HG02870 (cell line): ENCODE measurements at regions not wholly inside any gene's neighbourhood (a gene's known extent, or its start where the extent isn't known, plus 50 kb on each side); places are given as distances from the start of the nearest gene placed in this dataset.

Source experiments
- ATAC-seq: cut with Tn5 transposase; IDR thresholded peaks from one replicate; pipeline ENCODE4 v1.9.1; 2021; ENCODE audit warnings: mild to moderate bottlenecking, moderate library complexity; ENCODE audit not compliant: unreplicated experiment

- no peak for ATAC-seq
These were observed 159.5 kb upstream of the FAT4 start for GRCh38 chr4:125155251-125155650.

- no peak for ATAC-seq
These were observed 173.7 kb upstream of the FAT4 start for GRCh38 chr4:125140966-125141495.

- no peak for ATAC-seq
These were observed 179.1 kb upstream of the FAT4 start for GRCh38 chr4:125135652-125136051.

GRCh38 chr4:125132729-125133128 is 182.0 kb upstream of the FAT4 start:
- no peak for ATAC-seq

GRCh38 chr4:125131891-125132680 is 182.7 kb upstream of the FAT4 start:
- no peak for ATAC-seq

GRCh38 chr4:125125276-125125675 is 189.5 kb upstream of the FAT4 start:
- no peak for ATAC-seq

GRCh38 chr4:125123570-125124109 is 191.1 kb upstream of the FAT4 start:
- ATAC-seq, result no peak

GRCh38 chr4:125121581-125121980 is 193.2 kb upstream of the FAT4 start:
- no peak for ATAC-seq

GRCh38 chr4:125116431-125116830 is 198.3 kb upstream of the FAT4 start:
- no peak for ATAC-seq

GRCh38 chr4:125115941-125116340 is 198.8 kb upstream of the FAT4 start:
- no peak for ATAC-seq

GRCh38 chr4:125115476-125115875 is 199.3 kb upstream of the FAT4 start:
- ATAC-seq, result no peak

GRCh38 chr4:125112536-125112935 is 202.2 kb upstream of the FAT4 start:
- ATAC-seq, result no peak

- ATAC-seq, result no peak
These were observed 203.4 kb upstream of the FAT4 start for GRCh38 chr4:125111323-125111722.

- ATAC-seq, result no peak
These were observed 209.2 kb upstream of the FAT4 start for GRCh38 chr4:125105561-125105960.

- ATAC-seq, result no peak
These were observed 210.1 kb upstream of the FAT4 start for GRCh38 chr4:125104616-125105015.

GRCh38 chr4:125101719-125102118 is 213.0 kb upstream of the FAT4 start:
- no peak for ATAC-seq

GRCh38 chr4:125097729-125098128 is 217.0 kb upstream of the FAT4 start:
- ATAC-seq, result no peak

- ATAC-seq, result no peak
These were observed 218.1 kb upstream of the FAT4 start for GRCh38 chr4:125096662-125097061.

- no peak for ATAC-seq
These were observed 223.2 kb upstream of the FAT4 start for GRCh38 chr4:125091541-125091940.

GRCh38 chr4:125091101-125091500 is 223.7 kb upstream of the FAT4 start:
- no peak for ATAC-seq

GRCh38 chr4:125084608-125085007 is 230.1 kb upstream of the FAT4 start:
- ATAC-seq, result no peak

- ATAC-seq, result no peak
These were observed 231.9 kb upstream of the FAT4 start for GRCh38 chr4:125082729-125083417.
